Suprapubic skin (tissue), 3 donors: ENCODE measurements at regions not wholly inside any gene's neighbourhood (a gene's known extent, or its start where the extent isn't known, plus 50 kb on each side); places are given as distances from the start of the nearest gene placed in this dataset.

Experiments used
- EP300 ChIP-seq: sonication (generic); formaldehyde crosslinking; IDR thresholded peaks from one replicate; pipeline ENCODE4 v1.6.1; 2017; ENCODE audit warnings: antibody characterized with exemption
- TF ChIP-seq, protein P1 (sequence below), 2 donors: fragments of 200-600 bp in 1 of 2; fragments of 450-650 bp in 1 of 2; sonication (generic) in 1 of 2; IDR thresholded peaks; one replicate each; pipeline ENCODE4 v1.5.1; 2016 to 2019; ENCODE audit warnings: antibody characterized with exemption in 2 of 2, mild to moderate bottlenecking in 1 of 2, moderate library complexity in 1 of 2

DNA sequence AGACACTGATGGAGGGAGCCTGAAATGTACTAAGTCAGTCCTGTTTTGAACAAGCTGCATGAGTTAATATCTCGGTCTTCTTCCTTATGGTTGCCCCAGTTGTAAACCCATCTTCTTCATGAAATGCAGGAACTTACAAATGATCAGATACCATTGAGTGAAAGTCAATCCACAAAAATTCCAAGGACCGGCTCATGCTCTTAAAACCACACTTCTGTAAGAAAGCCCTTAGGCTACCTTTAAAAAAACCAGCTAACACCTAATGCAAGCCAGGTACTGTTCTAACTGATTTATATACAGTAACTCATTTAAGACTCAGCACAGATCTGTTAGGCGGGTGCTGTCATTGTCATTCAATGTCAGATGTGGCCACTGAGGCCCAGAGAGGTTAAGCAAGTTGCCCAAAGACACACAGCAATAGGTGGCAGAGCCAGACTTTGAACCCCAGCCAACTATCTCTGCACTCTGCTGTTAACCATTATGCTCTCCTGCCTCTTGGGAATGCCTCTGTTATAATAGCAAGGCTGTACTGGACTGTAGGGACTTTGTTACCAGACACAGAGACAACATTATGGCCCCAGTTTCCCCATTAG is 93.4 kb downstream of the C16orf95 start:
- TF ChIP-seq, protein P1, sequence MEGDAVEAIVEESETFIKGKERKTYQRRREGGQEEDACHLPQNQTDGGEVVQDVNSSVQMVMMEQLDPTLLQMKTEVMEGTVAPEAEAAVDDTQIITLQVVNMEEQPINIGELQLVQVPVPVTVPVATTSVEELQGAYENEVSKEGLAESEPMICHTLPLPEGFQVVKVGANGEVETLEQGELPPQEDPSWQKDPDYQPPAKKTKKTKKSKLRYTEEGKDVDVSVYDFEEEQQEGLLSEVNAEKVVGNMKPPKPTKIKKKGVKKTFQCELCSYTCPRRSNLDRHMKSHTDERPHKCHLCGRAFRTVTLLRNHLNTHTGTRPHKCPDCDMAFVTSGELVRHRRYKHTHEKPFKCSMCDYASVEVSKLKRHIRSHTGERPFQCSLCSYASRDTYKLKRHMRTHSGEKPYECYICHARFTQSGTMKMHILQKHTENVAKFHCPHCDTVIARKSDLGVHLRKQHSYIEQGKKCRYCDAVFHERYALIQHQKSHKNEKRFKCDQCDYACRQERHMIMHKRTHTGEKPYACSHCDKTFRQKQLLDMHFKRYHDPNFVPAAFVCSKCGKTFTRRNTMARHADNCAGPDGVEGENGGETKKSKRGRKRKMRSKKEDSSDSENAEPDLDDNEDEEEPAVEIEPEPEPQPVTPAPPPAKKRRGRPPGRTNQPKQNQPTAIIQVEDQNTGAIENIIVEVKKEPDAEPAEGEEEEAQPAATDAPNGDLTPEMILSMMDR (IDR thresholded peaks at IDR 0.05) = no peak
- no peak for TF ChIP-seq EP300
